Glomerular visceral epithelial cell (primary cell): ENCODE measurements at regions not wholly inside any gene's neighbourhood (a gene's known extent, or its start where the extent isn't known, plus 50 kb on each side); places are given as distances from the start of the nearest gene placed in this dataset.

Source experiments
- DNase-seq: peaks from one replicate; pipeline ENCODE4 v3.0.0-alpha.2; 2016; ENCODE audit errors: extremely low spot score

DNA sequence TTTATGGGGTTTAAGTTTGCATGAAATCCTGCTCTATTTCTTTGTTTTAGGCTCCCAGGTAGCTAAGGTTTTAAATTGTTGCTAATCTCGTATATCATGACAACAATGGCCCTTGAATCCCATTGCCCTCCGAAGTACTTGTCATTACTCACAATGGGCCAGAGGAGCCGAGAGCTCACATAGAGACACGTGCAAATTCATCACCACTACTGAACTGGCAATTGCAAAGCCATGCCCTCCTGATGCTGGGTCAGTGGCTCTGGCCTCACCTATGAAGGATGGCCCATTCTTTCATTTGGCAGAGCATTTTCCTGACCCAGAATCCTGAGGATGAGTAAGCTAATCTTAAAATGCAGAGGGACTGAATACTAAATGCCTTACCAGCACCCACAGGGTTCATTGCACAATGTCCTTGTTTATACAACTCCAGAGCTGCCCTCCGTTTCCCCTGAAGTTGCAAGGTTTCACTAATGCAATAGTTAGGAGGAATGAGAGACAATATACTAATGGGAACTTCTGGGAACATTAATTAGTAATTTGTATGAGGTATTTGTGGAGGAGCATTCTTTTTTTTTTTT is 71.6 kb upstream of the GAREM1 start:
- DNase-seq, result no peak

DNA sequence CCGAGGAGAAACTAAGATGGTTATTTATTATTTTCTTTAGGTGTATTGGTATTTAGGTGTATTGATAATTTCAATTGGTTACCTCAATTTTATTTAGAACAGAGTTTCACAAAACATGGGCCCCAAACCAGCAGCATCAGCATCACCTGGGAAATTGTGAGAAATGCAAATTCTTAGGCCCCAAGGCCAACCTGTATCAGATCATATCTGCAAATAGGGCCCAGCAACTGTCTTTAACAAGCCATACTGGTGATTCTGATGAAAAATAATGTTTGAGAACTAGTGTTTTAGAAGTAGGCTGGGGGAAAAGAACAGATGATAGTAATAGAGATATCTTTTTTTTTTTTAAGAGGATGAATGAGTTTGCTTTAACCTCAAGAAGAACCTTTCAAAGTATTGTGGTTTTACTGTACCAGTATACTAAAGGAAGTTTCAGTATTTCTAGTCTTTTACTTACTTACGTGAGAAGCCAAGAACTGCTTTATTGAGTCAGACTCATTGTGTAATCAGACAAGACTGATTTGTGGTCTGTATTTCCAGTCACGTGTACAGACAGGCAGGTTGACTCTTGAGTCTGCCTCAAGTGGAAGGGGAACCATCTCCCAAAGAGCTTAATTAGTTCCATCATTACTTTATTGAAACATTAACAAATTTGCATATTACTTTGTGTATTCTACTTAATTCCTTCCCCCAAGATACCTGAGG is 60.4 kb upstream of the GAREM1 start:
- peak; percentile 12 for DNase-seq

- no peak for DNase-seq
Observed at GRCh38 chr18:32529722-32530420, 59.2 kb upstream of the GAREM1 start.

DNA sequence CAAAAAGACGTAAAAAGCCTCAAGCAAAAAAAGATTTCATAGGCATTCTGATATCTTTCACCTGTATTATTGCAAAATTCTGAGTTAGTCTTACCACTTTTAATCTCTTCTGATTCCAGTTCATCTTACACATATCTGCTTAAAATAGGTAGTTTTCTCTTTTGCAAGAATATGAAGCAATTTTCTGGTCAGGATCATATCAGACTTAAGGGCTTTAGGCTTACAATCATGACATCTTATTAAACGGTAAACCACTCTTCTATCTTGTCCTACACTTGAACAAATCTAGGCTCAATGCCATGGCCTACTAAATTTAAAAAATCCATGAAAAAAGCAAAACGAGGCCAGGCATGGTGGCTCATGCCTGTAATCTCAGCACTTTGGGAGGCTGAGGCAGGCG is 50.1 kb upstream of the GAREM1 start:
- DNase-seq, result no peak
